ENCODE measurements at regions not wholly inside any gene's neighbourhood (a gene's known extent, or its start where the extent isn't known, plus 50 kb on each side); places are given as distances from the start of the nearest gene placed in this dataset.

DNA sequence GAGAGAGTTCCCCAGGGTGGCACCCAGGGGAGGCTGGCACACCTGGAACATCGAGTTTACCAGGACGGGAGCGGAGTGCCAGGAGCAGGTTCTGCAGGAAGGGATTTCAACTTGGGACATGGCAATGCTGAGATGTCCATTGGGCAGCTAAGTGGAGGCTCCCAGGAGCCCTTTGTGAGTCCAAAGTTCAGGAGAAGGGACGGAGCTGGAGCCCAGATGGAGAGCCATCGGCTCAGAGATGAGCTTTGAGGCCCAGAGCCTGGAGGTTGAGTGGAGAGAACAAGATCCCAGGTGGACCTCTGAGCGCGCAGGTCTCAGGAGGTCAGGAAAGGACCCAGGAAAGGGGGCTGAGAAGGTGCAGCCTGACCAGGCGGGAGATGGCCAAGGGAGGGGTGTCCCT, 67.5 kb upstream of the AFDN start:
- H3K79me2 ChIP-seq (ENCODE audit: low read depth): no peaks in the 10 kb centered on the region
- TF ChIP-seq, protein P1, sequence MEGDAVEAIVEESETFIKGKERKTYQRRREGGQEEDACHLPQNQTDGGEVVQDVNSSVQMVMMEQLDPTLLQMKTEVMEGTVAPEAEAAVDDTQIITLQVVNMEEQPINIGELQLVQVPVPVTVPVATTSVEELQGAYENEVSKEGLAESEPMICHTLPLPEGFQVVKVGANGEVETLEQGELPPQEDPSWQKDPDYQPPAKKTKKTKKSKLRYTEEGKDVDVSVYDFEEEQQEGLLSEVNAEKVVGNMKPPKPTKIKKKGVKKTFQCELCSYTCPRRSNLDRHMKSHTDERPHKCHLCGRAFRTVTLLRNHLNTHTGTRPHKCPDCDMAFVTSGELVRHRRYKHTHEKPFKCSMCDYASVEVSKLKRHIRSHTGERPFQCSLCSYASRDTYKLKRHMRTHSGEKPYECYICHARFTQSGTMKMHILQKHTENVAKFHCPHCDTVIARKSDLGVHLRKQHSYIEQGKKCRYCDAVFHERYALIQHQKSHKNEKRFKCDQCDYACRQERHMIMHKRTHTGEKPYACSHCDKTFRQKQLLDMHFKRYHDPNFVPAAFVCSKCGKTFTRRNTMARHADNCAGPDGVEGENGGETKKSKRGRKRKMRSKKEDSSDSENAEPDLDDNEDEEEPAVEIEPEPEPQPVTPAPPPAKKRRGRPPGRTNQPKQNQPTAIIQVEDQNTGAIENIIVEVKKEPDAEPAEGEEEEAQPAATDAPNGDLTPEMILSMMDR (conservative IDR thresholded peaks at IDR 0.05): no peak
- TF ChIP-seq EZH2 (IDR thresholded peaks at IDR 0.05; ENCODE audit: low read depth): no peak
- no TSS peak for BruUV-seq (replicated peaks)
- no peak overlapping the region for H3K27ac ChIP-seq
- H3K36me3 ChIP-seq (ENCODE audit: low read depth): no peaks in the 10 kb centered on the region
- H3F3A ChIP-seq (ENCODE audit: insufficient read depth, low read depth): no peaks in the 10 kb centered on the region
- no peaks in the 10 kb centered on the region for H3K9me3 ChIP-seq (ENCODE audit: insufficient read depth, low read depth)
- H4K20me1 ChIP-seq (ENCODE audit: insufficient read depth): no peaks in the 10 kb centered on the region
- no peak for DNase-seq
- H3K4me2 ChIP-seq: no peak overlapping the region
- H3K4me1 ChIP-seq (replicated peaks; ENCODE audit: insufficient read depth): no peaks in the 10 kb centered on the region
- intact Hi-C loops (cut with micrococcal nuclease; ENCODE audit: unreplicated experiment): loop anchor here (10.0 kb wide), 1 partner anchor 66 kb away; the partner anchor contains the start of gene AFDN
- H3K27me3 ChIP-seq (ENCODE audit: insufficient read depth, low read depth): peaks cover 15% of the 10 kb centered on the region; the same call in 1 of the 2 replicates
- CTCF ChIA-PET: interaction anchor here (0.6 kb wide), 1 partner anchor 8 kb away, joined by 5 read pairs; no protein-coding TSS in a partner anchor
- POLR2A ChIA-PET (ENCODE audit: unreplicated experiment): no interaction called here
- no peak overlapping the region for H2AFZ ChIP-seq
- no peak overlapping the region for H3K4me3 ChIP-seq
- H3K9me2 ChIP-seq (ENCODE audit: insufficient read depth): no peaks in the 10 kb centered on the region

DNA sequence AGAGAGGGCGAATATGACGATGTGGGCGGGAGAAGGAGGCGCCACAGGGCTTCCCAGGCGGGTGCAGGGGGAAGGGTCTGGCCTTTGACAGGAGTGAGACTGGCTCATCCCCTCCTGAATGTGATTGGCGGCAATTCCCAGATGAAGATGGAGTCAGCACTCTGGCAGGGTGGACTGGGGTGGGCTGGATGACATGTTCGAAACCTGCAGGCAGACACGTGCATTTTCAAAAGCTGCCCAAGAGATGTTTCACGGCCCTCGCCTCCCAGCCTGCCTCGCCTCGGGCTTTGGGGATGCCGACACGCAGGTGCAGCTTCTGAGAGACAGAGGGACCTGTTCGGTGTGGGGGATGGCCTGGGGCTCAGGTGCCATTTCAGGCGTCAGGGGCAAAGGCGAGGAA, 66.8 kb upstream of the AFDN start:
- intact Hi-C loops (cut with micrococcal nuclease; ENCODE audit: unreplicated experiment): loop anchor here (10.0 kb wide), 1 partner anchor 65 kb away; the partner anchor contains the start of gene AFDN
- BruUV-seq (replicated peaks): no TSS peak
- Histone ChIP-seq H3K36me3 (ENCODE audit: low read depth) (no peaks in the 10 kb centered on the region), H3K79me2 (ENCODE audit: low read depth) (no peaks in the 10 kb centered on the region), H3K4me1 (replicated peaks; ENCODE audit: insufficient read depth) (no peaks in the 10 kb centered on the region), H2AFZ (no peak overlapping the region), H3K9me2 (ENCODE audit: insufficient read depth) (no peaks in the 10 kb centered on the region), H3K27me3 (ENCODE audit: insufficient read depth, low read depth) (peaks cover 15% of the 10 kb centered on the region; the same call in 1 of the 2 replicates), H4K20me1 (ENCODE audit: insufficient read depth) (no peaks in the 10 kb centered on the region), H3K4me3 (no peak overlapping the region), H3K27ac (no peak overlapping the region), H3K9me3 (ENCODE audit: insufficient read depth, low read depth) (no peaks in the 10 kb centered on the region), H3F3A (ENCODE audit: insufficient read depth, low read depth) (no peaks in the 10 kb centered on the region), H3K4me2 (no peak overlapping the region)
- TF ChIP-seq, protein P1 (conservative IDR thresholded peaks at IDR 0.05): no peak
- TF ChIP-seq EZH2 (IDR thresholded peaks at IDR 0.05; ENCODE audit: low read depth): no peak
- ChIA-PET CTCF (no interaction called here), POLR2A (ENCODE audit: unreplicated experiment) (no interaction called here)
- no peak for DNase-seq

DNA sequence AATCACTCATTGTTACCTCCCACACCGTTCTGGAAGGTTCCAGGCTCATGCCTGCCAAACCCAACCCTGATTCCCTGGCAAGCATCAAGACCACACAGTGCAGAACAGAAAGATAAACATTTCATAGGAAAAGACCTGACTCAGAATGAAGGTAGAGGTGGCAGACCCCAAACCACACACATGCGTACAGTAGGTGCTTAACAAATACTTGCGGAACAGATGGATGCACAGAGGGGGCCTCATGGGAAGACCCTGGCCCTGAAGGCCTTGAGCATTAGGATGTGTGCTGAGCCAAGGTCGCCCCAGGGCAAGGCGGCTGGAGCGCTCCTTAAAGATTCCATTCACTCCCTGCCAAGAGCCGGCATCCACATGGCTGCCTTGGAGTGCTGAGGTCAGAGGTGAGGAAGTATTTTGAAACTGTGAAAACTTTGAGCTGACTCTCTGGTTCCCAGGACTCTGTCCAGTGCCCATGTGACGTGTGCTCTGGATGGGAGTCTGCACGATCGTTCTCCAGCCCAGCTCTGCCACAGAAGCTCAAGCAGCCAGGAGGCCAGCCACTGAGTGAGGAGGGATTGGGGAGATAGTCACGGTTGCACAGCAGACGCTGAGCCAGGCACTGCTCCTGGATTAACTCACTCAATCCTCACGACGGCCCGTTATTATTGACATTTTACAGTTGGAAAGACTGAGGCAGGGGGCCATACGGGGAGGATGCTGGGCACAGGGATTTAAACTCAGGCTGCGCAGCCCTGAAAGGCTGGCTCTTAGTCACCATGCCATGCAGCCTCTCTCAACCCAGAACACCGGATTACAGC, 65.5 kb upstream of the AFDN start:
- no TSS peak for BruUV-seq (replicated peaks)
- Histone ChIP-seq H3K79me2 (ENCODE audit: low read depth) (no peaks in the 10 kb centered on the region), H3K27me3 (ENCODE audit: insufficient read depth, low read depth) (peaks cover 15% of the 10 kb centered on the region; the same call in 1 of the 2 replicates), H2AFZ (no peak overlapping the region), H3F3A (ENCODE audit: insufficient read depth, low read depth) (no peaks in the 10 kb centered on the region), H3K36me3 (ENCODE audit: low read depth) (no peaks in the 10 kb centered on the region), H3K9me2 (ENCODE audit: insufficient read depth) (no peaks in the 10 kb centered on the region), H3K4me3 (no peak overlapping the region), H3K27ac (no peak overlapping the region), H3K4me2 (no peak overlapping the region), H4K20me1 (ENCODE audit: insufficient read depth) (no peaks in the 10 kb centered on the region), H3K9me3 (ENCODE audit: insufficient read depth, low read depth) (no peaks in the 10 kb centered on the region), H3K4me1 (replicated peaks; ENCODE audit: insufficient read depth) (no peaks in the 10 kb centered on the region)
- intact Hi-C loops (cut with micrococcal nuclease; ENCODE audit: unreplicated experiment): no loop called here
- CTCF ChIA-PET: no interaction called here
- no peak for DNase-seq
- POLR2A ChIA-PET (ENCODE audit: unreplicated experiment): no interaction called here
- no peak for TF ChIP-seq EZH2 (IDR thresholded peaks at IDR 0.05; ENCODE audit: low read depth)
- TF ChIP-seq, protein P1 (conservative IDR thresholded peaks at IDR 0.05): no peak
